KMS-11 (cell line): ENCODE measurements at regions not wholly inside any gene's neighbourhood (a gene's known extent, or its start where the extent isn't known, plus 50 kb on each side); places are given as distances from the start of the nearest gene placed in this dataset.

ENCODE experiments used
- H2AFZ ChIP-seq: fragments of 200-600 bp; sonication (generic); 2 replicates; pipeline ENCODE4 v1.6.1; 2016; ENCODE audit warnings: antibody characterized with exemption, mixed run types, low read depth
- H3K27ac ChIP-seq: fragments of 200-600 bp; sonication (generic); 2 replicates; pipeline ENCODE4 v1.6.1; 2016; ENCODE audit warnings: mild to moderate bottlenecking, mixed run types
- H3K27me3 ChIP-seq: fragments of 200-600 bp; sonication (generic); 2 replicates; pipeline ENCODE4 v1.6.1; 2017; ENCODE audit warnings: mild to moderate bottlenecking, low read depth, mixed run types, moderate library complexity; ENCODE audit not compliant: insufficient read depth
- H3K36me3 ChIP-seq: fragments of 200-600 bp; sonication (generic); 2 replicates; pipeline ENCODE4 v1.6.1; 2017; ENCODE audit warnings: mild to moderate bottlenecking, mixed run types; ENCODE audit not compliant: insufficient read depth
- H3K4me1 ChIP-seq: fragments of 200-600 bp; sonication (generic); 2 replicates; pipeline ENCODE4 v1.6.1; 2016; ENCODE audit warnings: mild to moderate bottlenecking, low read depth, mixed run types; ENCODE audit not compliant: poor library complexity, severe bottlenecking
- H3K4me2 ChIP-seq: fragments of 200-600 bp; sonication (generic); 2 replicates; pipeline ENCODE4 v1.7.0; 2016; ENCODE audit warnings: mild to moderate bottlenecking, mixed run types
- H3K4me3 ChIP-seq: fragments of 200-600 bp; sonication (generic); IDR thresholded peaks from 2 replicates; pipeline ENCODE4 v1.6.1; 2017; ENCODE audit warnings: low read depth, low read length, mixed read lengths; ENCODE audit not compliant: insufficient read depth
- H3K79me2 ChIP-seq: fragments of 200-600 bp; sonication (generic); 2 replicates; pipeline ENCODE4 v1.6.1; 2016; ENCODE audit warnings: low read depth, mixed run types; ENCODE audit not compliant: insufficient read depth
- H3K9ac ChIP-seq: fragments of 200-600 bp; sonication (generic); 2 replicates; pipeline ENCODE4 v1.6.1; 2016; ENCODE audit warnings: mild to moderate bottlenecking, mixed run types
- H4K20me1 ChIP-seq: fragments of 200-600 bp; sonication (generic); 2 replicates; pipeline ENCODE4 v1.6.1; 2016; ENCODE audit warnings: mild to moderate bottlenecking, mixed run types; ENCODE audit not compliant: insufficient read depth
- TF ChIP-seq, protein P1 (sequence below): fragments of 200-600 bp; sonication (generic); conservative IDR thresholded peaks from 2 replicates; pipeline ENCODE4 v1.6.1; 2017; ENCODE audit warnings: low read depth, mild to moderate bottlenecking, antibody characterized with exemption, low read length, moderate library complexity, mixed read lengths

GRCh38 chr11:134882671-134883297, 470.7 kb upstream of the B3GAT1 start:
- Histone ChIP-seq H3K36me3 (no peaks in the 10 kb centered on the region), H3K27me3 (no peaks in the 10 kb centered on the region), H3K4me3 (no peak overlapping the region), H3K4me1 (no peaks in the 10 kb centered on the region), H2AFZ (no peak overlapping the region), H3K27ac (no peak overlapping the region), H3K9ac (no peak overlapping the region), H3K79me2 (no peaks in the 10 kb centered on the region), H3K4me2 (no peak overlapping the region), H4K20me1 (no peaks in the 10 kb centered on the region)
- TF ChIP-seq, protein P1, sequence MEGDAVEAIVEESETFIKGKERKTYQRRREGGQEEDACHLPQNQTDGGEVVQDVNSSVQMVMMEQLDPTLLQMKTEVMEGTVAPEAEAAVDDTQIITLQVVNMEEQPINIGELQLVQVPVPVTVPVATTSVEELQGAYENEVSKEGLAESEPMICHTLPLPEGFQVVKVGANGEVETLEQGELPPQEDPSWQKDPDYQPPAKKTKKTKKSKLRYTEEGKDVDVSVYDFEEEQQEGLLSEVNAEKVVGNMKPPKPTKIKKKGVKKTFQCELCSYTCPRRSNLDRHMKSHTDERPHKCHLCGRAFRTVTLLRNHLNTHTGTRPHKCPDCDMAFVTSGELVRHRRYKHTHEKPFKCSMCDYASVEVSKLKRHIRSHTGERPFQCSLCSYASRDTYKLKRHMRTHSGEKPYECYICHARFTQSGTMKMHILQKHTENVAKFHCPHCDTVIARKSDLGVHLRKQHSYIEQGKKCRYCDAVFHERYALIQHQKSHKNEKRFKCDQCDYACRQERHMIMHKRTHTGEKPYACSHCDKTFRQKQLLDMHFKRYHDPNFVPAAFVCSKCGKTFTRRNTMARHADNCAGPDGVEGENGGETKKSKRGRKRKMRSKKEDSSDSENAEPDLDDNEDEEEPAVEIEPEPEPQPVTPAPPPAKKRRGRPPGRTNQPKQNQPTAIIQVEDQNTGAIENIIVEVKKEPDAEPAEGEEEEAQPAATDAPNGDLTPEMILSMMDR = no peak

GRCh38 chr11:134882141-134882540, 470.1 kb upstream of the B3GAT1 start:
- no peaks in the 10 kb centered on the region for H3K36me3 ChIP-seq
- H4K20me1 ChIP-seq = no peaks in the 10 kb centered on the region
- H2AFZ ChIP-seq = no peak overlapping the region
- TF ChIP-seq, protein P1 = no peak
- no peak overlapping the region for H3K4me3 ChIP-seq
- no peak overlapping the region for H3K27ac ChIP-seq
- H3K27me3 ChIP-seq = no peaks in the 10 kb centered on the region
- no peaks in the 10 kb centered on the region for H3K4me1 ChIP-seq
- H3K79me2 ChIP-seq = no peaks in the 10 kb centered on the region
- H3K9ac ChIP-seq = no peak overlapping the region
- H3K4me2 ChIP-seq = no peak overlapping the region

DNA sequence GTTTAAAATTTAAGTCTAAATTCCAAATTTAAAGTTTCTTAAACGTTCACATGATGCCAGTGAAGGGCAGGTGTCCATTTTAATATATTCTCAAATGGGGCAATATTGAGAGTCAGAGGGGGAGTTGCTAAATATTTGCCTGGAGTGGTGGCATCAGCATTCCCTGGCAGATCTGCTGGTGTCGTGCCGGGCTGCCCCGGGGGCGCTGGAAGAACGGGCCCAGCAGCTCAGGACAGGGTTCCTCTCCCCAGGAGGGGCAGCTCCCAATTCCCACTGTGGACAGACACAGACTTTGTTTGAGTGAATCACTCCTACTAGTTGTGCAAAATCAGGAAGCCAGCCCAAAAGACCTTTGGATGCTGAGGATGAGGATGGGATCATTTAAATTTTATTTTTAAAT, 468.7 kb upstream of the B3GAT1 start:
- Histone ChIP-seq H3K36me3 (no peaks in the 10 kb centered on the region), H3K79me2 (no peaks in the 10 kb centered on the region), H3K4me1 (no peaks in the 10 kb centered on the region), H3K4me2 (no peak overlapping the region), H2AFZ (no peak overlapping the region), H3K27ac (no peak overlapping the region), H3K27me3 (no peaks in the 10 kb centered on the region), H3K9ac (no peak overlapping the region), H4K20me1 (no peaks in the 10 kb centered on the region), H3K4me3 (no peak overlapping the region)
- TF ChIP-seq, protein P1 = no peak

DNA sequence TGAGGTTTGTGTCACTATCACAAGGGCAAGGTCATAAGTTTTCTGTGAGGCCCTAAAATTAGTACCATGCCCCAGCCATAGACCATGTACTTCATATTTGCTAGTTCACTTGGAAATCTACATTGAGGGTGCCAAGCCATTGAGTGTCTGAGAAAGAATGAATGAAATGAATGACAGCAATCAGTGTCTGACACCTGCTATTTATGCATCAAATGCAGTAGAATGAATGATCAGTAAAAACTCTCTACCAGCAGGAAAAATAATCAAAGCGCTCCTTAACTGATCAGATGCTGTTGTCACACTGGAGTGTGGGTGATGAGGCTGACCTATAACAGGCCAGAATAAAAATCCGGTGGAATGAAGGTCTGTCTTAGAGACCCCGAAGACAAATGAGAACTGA, 467.9 kb upstream of the B3GAT1 start:
- no peak overlapping the region for H2AFZ ChIP-seq
- no peak overlapping the region for H3K27ac ChIP-seq
- H4K20me1 ChIP-seq = no peaks in the 10 kb centered on the region
- no peaks in the 10 kb centered on the region for H3K36me3 ChIP-seq
- H3K9ac ChIP-seq = no peak overlapping the region
- no peaks in the 10 kb centered on the region for H3K27me3 ChIP-seq
- no peaks in the 10 kb centered on the region for H3K4me1 ChIP-seq
- TF ChIP-seq, protein P1 = no peak
- H3K79me2 ChIP-seq = no peaks in the 10 kb centered on the region
- no peak overlapping the region for H3K4me3 ChIP-seq
- H3K4me2 ChIP-seq = no peak overlapping the region
